Stimulated activated CD8-positive, alpha-beta memory T cell treated with anti-CD3 and anti-CD28 coated beads, Interleukin-4, amount 100 ng/mL, for 4 hours (primary cell): ENCODE measurements at regions not wholly inside any gene's neighbourhood (a gene's known extent, or its start where the extent isn't known, plus 50 kb on each side); places are given as distances from the start of the nearest gene placed in this dataset.
"Not testable (repeated sequence)": the region's sequence is repeated elsewhere in the genome, so short reads cannot be mapped to it uniquely, and the experiment has no call there.

Experiments used
- DNase-seq, 2 donors: peaks; one replicate each; pipeline ENCODE4 v3.0.0-alpha.2; 2020; ENCODE audit warnings: low read depth in 2 of 2, low spot score in 1 of 2

DNA sequence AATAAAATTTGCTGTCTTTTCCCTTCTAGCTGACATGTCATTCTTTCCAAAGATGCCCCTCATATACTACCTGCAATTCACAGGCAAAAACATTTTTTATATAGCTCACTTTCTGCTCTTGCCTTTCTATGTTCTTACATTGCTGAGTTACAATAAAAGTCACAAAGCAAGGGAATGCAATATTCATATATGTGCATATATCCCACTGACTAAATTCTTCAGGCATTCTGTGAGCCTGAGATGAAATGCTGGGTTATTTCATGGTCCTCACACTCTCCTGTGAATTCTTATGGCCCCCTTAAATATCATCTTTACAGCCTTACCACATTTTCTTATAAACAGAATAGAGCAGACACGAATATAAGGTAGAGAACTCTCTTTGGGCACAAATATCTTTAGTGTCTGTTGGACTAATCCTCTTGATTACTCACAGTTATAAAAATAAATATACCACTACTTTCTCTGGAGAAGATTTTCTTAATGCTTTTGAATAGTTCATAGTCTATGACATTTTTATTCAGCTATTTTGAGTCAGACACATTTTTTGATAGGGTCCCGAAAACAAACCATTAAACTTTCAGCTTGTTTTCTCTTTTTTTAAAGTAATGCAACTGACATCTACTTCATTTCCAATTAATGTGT lies 84.1 kb upstream of the H2AZ1 start:
- DNase-seq: no peak

DNA sequence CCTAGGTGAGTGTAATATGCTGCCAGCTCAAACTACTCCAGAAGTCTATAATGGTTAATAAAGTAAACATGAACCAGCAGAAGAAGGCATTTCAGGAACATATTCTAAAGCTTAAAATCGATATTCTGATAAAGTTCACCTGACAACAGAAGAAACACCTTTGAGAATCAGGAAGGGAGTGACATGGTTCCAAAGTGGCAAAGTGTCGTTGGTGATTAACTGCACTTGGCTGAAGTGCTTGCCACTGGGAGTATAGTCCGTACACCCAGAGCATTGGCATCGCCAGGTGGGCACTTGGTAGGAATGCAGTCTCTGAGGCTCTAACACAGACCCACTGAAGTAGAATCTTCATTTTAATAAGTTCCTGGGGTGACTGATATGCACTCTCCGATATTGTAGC lies 76.0 kb upstream of the H2AZ1 start:
- no peak for DNase-seq

DNA sequence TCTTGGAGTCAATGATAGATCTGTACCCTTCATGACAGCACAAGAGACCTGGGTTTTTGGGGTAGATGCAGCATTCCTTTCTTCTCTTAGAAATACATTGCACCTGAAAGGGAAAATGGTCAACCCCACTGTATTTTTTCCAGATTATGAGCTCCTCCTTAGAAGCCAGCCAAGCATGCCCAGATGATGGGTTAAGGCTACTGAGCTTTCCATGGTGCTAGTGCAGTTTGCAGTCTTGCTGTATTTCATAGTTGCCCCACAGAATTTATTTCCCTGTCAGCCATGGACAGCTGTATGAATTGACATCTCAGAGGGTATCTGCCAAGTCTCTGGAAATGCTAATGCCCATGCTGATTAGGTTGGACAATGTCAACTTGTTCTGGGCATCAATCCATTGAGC lies 73.7 kb upstream of the H2AZ1 start:
- DNase-seq: no peak

- no peak for DNase-seq
Measured at GRCh38 chr4:100022792-100023222, 72.7 kb upstream of the H2AZ1 start.

DNA sequence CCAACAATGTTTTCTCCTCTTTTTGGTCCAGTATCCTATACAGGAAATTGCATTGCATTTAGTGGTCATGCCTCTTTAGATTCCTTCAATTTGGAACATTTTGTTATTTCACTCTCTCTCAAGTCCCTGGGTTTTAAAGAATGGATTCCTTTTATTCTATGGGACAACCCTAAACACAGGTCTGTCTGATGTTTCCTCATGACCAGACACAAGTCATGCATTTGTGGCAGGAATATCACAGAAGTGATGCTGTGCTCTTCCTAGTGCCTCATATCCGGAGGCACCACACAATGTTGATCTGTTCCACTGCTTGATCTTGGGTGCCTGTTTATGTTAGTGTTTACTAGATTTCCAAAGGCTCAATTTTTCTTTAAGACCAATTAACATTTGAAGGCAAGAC lies 69.7 kb upstream of the H2AZ1 start:
- DNase-seq: no peak

- DNase-seq: no peak
Measured at GRCh38 chr4:100017637-100018310, 67.7 kb upstream of the H2AZ1 start.

DNA sequence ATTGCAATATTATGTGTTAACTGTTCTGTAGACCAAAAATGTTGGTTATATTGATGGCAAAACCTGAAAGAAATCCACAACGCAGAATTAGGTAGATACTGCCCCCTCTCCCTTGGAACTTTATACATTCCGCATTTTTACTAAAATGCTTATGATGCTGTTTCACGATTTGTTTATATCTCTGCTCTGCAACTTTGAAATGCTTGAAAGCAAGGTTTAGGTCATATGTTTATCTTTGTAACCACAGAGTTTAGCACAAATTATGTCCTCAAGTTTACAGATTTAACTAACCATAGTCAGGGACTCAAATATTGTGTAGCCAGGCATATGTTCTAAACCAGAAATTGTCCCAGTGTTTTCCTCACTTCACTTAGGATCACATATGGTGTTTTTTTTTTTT lies 66.1 kb upstream of the H2AZ1 start:
- DNase-seq: no peak

GRCh38 chr4:100014616-100015015 lies 64.5 kb upstream of the H2AZ1 start:
- no peak for DNase-seq

GRCh38 chr4:100009490-100009889 lies 59.4 kb upstream of the H2AZ1 start:
- no peak for DNase-seq

GRCh38 chr4:100008048-100008447 lies 58.0 kb upstream of the H2AZ1 start:
- DNase-seq: no peak

GRCh38 chr4:100006161-100006560 lies 56.1 kb upstream of the H2AZ1 start:
- DNase-seq: not testable (repeated sequence)
